Muscle layer of colon (tissue), 2 donors: ENCODE measurements at regions not wholly inside any gene's neighbourhood (a gene's known extent, or its start where the extent isn't known, plus 50 kb on each side); places are given as distances from the start of the nearest gene placed in this dataset.

Experiments used
- H3K27ac ChIP-seq: one replicate; pipeline ENCODE4 v1.7.0; 2013; ENCODE audit warnings: low read depth, mild to moderate bottlenecking, low read length, moderate library complexity
- H3K27me3 ChIP-seq, 2 donors: one replicate each; pipeline ENCODE4 v1.7.0; 2013; ENCODE audit warnings: low read length in 2 of 2, mild to moderate bottlenecking in 2 of 2; ENCODE audit not compliant: insufficient read depth in 2 of 2, control insufficient read depth in 1 of 2
- H3K36me3 ChIP-seq: one replicate; pipeline ENCODE4 v1.7.0; 2013; ENCODE audit warnings: mild to moderate bottlenecking, low read length; ENCODE audit not compliant: insufficient read depth
- H3K4me1 ChIP-seq: one replicate; pipeline ENCODE4 v1.7.0; 2013; ENCODE audit warnings: mild to moderate bottlenecking, low read length; ENCODE audit not compliant: insufficient read depth
- H3K4me3 ChIP-seq, 2 donors: one replicate each; pipeline ENCODE4 v1.7.0; 2013; ENCODE audit warnings: low read length in 2 of 2, low read depth in 1 of 2, mild to moderate bottlenecking in 1 of 2, moderate library complexity in 1 of 2
- H3K9ac ChIP-seq: one replicate; pipeline ENCODE4 v1.7.0; 2013; ENCODE audit warnings: low read length
- H3K9me3 ChIP-seq: one replicate; pipeline ENCODE4 v1.7.0; 2013; ENCODE audit warnings: mild to moderate bottlenecking, low read length
- donor health status: abdominal sarcoma.
- donor health status: Adenocarcinoma of cecum.

DNA sequence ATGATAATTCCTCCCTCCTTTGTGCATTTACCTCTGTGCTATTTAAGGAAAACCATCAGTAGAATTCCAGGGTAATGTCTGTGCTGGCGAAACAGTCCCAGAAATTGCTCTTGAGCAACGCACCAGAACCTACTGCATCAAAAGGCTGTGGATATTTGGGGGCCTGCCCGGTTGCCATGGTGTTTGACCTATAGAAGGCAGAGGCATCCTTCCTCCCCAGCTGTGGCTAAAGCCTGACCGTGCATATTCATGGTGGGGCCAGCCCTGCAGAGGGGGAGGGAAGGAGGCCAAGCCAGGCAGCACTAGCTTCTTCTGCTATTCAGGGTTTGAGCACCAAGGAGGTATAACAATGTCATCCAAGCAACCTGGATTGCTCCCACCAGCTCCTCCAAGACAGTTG, 215.0 kb upstream of the E2F8 start:
- H3K27ac ChIP-seq, result no peak overlapping the region
- peaks cover 2% of the 10 kb centered on the region for H3K4me1 ChIP-seq
- H3K4me3 ChIP-seq, result no peak overlapping the region
- no peaks in the 10 kb centered on the region for H3K36me3 ChIP-seq
- H3K9me3 ChIP-seq, result no peaks in the 10 kb centered on the region
- no peak overlapping the region for H3K9ac ChIP-seq
- no peaks in the 10 kb centered on the region for H3K27me3 ChIP-seq

GRCh38 chr11:19453651-19454257, 213.0 kb upstream of the E2F8 start:
- Histone ChIP-seq H3K4me1 (no peaks in the 10 kb centered on the region), H3K27ac (no peak overlapping the region), H3K4me3 (no peak overlapping the region), H3K9me3 (no peaks in the 10 kb centered on the region), H3K36me3 (no peaks in the 10 kb centered on the region), H3K9ac (no peak overlapping the region), H3K27me3 (no peaks in the 10 kb centered on the region)

DNA sequence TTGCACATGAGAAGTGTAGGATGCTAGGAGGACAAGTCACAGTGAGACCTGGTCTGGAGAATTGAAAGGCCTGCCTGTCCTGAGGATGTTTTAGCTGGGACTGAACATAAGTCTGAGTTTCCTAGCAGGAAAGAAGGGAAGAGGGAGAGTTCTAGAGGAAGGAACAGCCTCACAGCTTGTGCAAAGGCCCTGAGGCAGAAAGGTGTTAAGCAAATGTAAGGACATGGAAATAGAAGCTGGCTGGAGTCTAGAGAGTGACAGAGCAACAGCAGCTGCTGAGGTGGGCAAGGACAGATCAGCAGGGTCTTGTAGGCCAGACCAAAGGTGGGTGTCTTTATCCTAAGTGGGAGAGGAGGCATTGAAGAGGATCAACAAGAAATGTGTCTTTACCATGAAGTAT, 210.9 kb upstream of the E2F8 start:
- Histone ChIP-seq H3K4me1 (no peaks in the 10 kb centered on the region), H3K27ac (no peak overlapping the region), H3K4me3 (no peak overlapping the region), H3K27me3 (no peaks in the 10 kb centered on the region), H3K9me3 (no peaks in the 10 kb centered on the region), H3K36me3 (no peaks in the 10 kb centered on the region), H3K9ac (no peak overlapping the region)

DNA sequence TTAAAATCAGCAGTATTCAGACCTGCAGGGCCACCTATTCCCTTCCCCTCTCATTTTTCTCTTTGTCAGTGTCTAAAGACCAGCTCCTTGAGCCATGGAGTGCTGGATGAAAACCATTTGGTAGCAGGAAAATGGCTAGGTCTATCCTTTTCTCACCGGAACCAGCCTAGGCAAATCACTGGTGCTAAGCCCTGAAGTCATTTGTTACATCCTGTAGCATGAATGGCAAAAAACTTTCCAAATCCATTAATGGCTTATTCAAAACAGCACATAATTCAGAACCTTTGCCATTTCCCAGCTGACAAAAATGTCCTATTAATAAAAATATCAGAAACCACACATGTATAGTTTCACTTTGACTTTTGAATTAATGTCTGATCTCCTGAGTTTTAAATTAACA, 209.5 kb upstream of the E2F8 start:
- H3K27ac ChIP-seq, result no peak overlapping the region
- H3K4me1 ChIP-seq, result no peaks in the 10 kb centered on the region
- H3K9ac ChIP-seq, result no peak overlapping the region
- no peaks in the 10 kb centered on the region for H3K36me3 ChIP-seq
- H3K9me3 ChIP-seq, result no peaks in the 10 kb centered on the region
- no peak overlapping the region for H3K4me3 ChIP-seq
- no peaks in the 10 kb centered on the region for H3K27me3 ChIP-seq

GRCh38 chr11:19448651-19449050, 207.9 kb upstream of the E2F8 start:
- no peaks in the 10 kb centered on the region for H3K9me3 ChIP-seq
- H3K36me3 ChIP-seq, result no peaks in the 10 kb centered on the region
- H3K4me1 ChIP-seq, result no peaks in the 10 kb centered on the region
- no peak overlapping the region for H3K9ac ChIP-seq
- no peak overlapping the region for H3K4me3 ChIP-seq
- no peak overlapping the region for H3K27ac ChIP-seq
- H3K27me3 ChIP-seq, result no peaks in the 10 kb centered on the region

- no peak overlapping the region for H3K4me3 ChIP-seq
- H3K27ac ChIP-seq, result no peak overlapping the region
- no peaks in the 10 kb centered on the region for H3K27me3 ChIP-seq
- no peaks in the 10 kb centered on the region for H3K9me3 ChIP-seq
- H3K9ac ChIP-seq, result no peak overlapping the region
- H3K4me1 ChIP-seq, result no peaks in the 10 kb centered on the region
- H3K36me3 ChIP-seq, result no peaks in the 10 kb centered on the region
These were observed 206.4 kb upstream of the E2F8 start for GRCh38 chr11:19447150-19447566.

- Histone ChIP-seq H3K36me3 (no peaks in the 10 kb centered on the region), H3K27me3 (no peaks in the 10 kb centered on the region), H3K9me3 (no peaks in the 10 kb centered on the region), H3K4me1 (no peaks in the 10 kb centered on the region), H3K9ac (no peak overlapping the region), H3K4me3 (no peak overlapping the region), H3K27ac (no peak overlapping the region)
These were observed 205.0 kb upstream of the E2F8 start for GRCh38 chr11:19445771-19446170.

DNA sequence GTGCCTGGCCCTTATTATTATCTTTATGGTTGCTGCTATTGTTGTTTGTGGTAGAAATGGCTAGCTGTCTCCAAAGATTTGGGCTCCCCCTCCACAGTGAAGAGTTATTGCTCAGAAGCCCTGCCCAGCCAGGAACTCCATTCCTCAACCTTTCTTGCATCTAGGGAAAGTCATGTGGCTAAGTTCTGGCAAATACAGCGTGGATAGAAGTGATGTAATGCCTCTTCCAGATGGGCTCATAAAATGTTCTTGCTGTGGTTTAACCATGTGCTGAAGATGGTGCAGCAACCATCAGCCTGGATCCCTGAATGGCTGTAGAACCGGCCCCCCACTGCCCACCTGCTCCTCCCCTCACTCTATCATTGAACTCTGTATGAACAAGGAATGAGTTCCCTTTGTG, 203.5 kb upstream of the E2F8 start:
- Histone ChIP-seq H3K9ac (no peak overlapping the region), H3K36me3 (no peaks in the 10 kb centered on the region), H3K27ac (no peak overlapping the region), H3K9me3 (no peaks in the 10 kb centered on the region), H3K4me3 (no peak overlapping the region), H3K4me1 (no peaks in the 10 kb centered on the region), H3K27me3 (no peaks in the 10 kb centered on the region)

GRCh38 chr11:19442554-19442910, 201.8 kb upstream of the E2F8 start:
- H3K9ac ChIP-seq, result no peak overlapping the region
- H3K36me3 ChIP-seq, result no peaks in the 10 kb centered on the region
- H3K4me1 ChIP-seq, result no peaks in the 10 kb centered on the region
- H3K27ac ChIP-seq, result no peak overlapping the region
- H3K9me3 ChIP-seq, result no peaks in the 10 kb centered on the region
- no peaks in the 10 kb centered on the region for H3K27me3 ChIP-seq
- H3K4me3 ChIP-seq, result no peak overlapping the region

DNA sequence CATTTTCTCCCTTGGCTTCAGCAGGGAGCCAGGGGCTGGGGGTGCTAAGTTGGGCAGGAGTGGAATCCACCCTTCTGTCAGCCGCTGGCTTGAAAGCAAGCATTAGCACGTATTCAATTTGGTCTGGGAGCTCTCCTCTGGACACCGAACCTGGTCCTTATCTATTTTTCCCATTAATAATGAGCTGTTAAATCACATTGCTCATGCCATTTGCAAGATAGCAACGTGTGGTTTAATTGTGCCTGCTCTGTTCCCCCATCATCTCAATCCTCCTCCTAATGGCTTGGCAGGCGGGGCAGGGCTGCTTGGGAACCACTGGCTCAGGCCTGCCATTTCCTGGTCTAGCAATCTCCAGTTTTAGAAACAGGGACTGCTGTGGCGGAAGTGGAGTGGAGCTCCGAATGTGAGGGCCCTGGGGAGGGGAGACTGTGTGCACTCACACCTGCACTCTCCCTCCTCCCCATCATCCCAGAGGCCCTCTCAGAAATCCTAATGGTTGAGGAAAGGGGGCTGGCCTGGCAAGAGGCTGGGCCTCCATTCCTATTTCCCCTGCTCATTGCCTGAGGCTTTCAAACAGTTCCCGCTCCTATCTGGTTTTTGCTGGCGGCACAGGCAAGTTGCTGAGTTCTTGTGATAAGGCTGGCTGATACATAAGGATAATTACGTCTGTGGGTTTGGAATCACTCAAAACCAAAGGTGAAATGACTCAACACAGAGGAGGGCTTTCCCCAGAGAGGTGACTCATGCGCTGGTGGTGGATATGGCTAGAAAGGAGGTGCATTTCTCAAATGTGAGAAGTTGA, 201.2 kb upstream of the E2F8 start:
- Histone ChIP-seq H3K27me3 (no peaks in the 10 kb centered on the region), H3K4me3 (no peak overlapping the region), H3K9me3 (no peaks in the 10 kb centered on the region), H3K27ac (no peak overlapping the region), H3K36me3 (no peaks in the 10 kb centered on the region), H3K9ac (no peak overlapping the region), H3K4me1 (no peaks in the 10 kb centered on the region)

- no peak overlapping the region for H3K27ac ChIP-seq
- H3K9ac ChIP-seq, result no peak overlapping the region
- no peak overlapping the region for H3K4me3 ChIP-seq
- no peaks in the 10 kb centered on the region for H3K36me3 ChIP-seq
- no peaks in the 10 kb centered on the region for H3K9me3 ChIP-seq
- no peaks in the 10 kb centered on the region for H3K4me1 ChIP-seq
- no peaks in the 10 kb centered on the region for H3K27me3 ChIP-seq
These were observed 200.5 kb upstream of the E2F8 start for GRCh38 chr11:19441288-19441687.

- Histone ChIP-seq H3K4me1 (no peaks in the 10 kb centered on the region), H3K9me3 (no peaks in the 10 kb centered on the region), H3K27me3 (no peaks in the 10 kb centered on the region), H3K27ac (no peak overlapping the region), H3K9ac (no peak overlapping the region), H3K36me3 (no peaks in the 10 kb centered on the region), H3K4me3 (no peak overlapping the region)
These were observed 197.0 kb upstream of the E2F8 start for GRCh38 chr11:19437760-19438159.
